HepG2 (cell line): ENCODE measurements at regions not wholly inside any gene's neighbourhood (a gene's known extent, or its start where the extent isn't known, plus 50 kb on each side); places are given as distances from the start of the nearest gene placed in this dataset.

Source experiments
- BCLAF1 ChIP-seq: fragments of 450-650 bp; IDR thresholded peaks from 2 replicates; pipeline ENCODE4 v1.6.1; 2017; ENCODE audit warnings: mild to moderate bottlenecking
- CREB1 ChIP-seq, 2 experiments: fragments of 450-650 bp in 1 of 2; IDR thresholded peaks; 2 replicates each; pipeline ENCODE4 v1.6.1; 2016 to 2017; ENCODE audit warnings: control low read depth in 1 of 2, mild to moderate bottlenecking in 1 of 2, missing compliant biosample characterization in 1 of 2, missing genetic modification characterization in 1 of 2
- E2F5 ChIP-seq: sonication (generic); formaldehyde crosslinking; conservative IDR thresholded peaks from 2 replicates; pipeline ENCODE4 v1.4.0; 2020; ENCODE audit warnings: missing genetic modification reagents
- FOSL2 ChIP-seq: sonication (generic); formaldehyde crosslinking; IDR thresholded peaks from 2 replicates; pipeline ENCODE4 v1.4.0; 2020; ENCODE audit warnings: missing genetic modification reagents
- MAFG ChIP-seq: sonication (generic); formaldehyde crosslinking; IDR thresholded peaks from 2 replicates; pipeline ENCODE4 v1.5.1; 2020; ENCODE audit warnings: mild to moderate bottlenecking, missing genetic modification reagents
- RFX5 ChIP-seq: IDR thresholded peaks from 2 replicates; pipeline ENCODE4 v1.6.1; 2011; ENCODE audit warnings: low read depth, low read length, improper control_type of control experiment
- RNF219 ChIP-seq: sonication (generic); formaldehyde crosslinking; IDR thresholded peaks from 2 replicates; pipeline ENCODE4 v1.5.0; 2020; ENCODE audit warnings: mild to moderate bottlenecking, missing genetic modification reagents
- SIN3A ChIP-seq: IDR thresholded peaks from 2 replicates; pipeline ENCODE4 v1.6.1; 2011; ENCODE audit warnings: low read depth, mild to moderate bottlenecking, control low read depth, low read length, borderline replicate concordance
- YY1 ChIP-seq: IDR thresholded peaks from 2 replicates; pipeline ENCODE4 v1.6.1; 2011; ENCODE audit warnings: low read length, low read depth, moderate library complexity, mild to moderate bottlenecking; ENCODE audit not compliant: insufficient read depth, insufficient replicate concordance
- ZNF3 ChIP-seq: IDR thresholded peaks from 2 replicates; pipeline ENCODE4 v1.7.0; 2017; ENCODE audit warnings: inconsistent platforms
- ZNF770 ChIP-seq: sonication (generic); formaldehyde crosslinking; IDR thresholded peaks from 2 replicates; pipeline ENCODE4 v1.5.0; 2020; ENCODE audit warnings: mild to moderate bottlenecking, missing genetic modification reagents

GRCh38 chr3:82883072-82883471 lies 1121.6 kb upstream of the GBE1 start:
- no peak for TF ChIP-seq RNF219 (CRISPR knock-in tag)
- no peak for TF ChIP-seq CREB1 (IDR thresholded peaks at IDR 0.05)
- TF ChIP-seq CREB1 (CRISPR knock-in tag; IDR thresholded peaks at IDR 0.05), result no peak
- no peak for TF ChIP-seq YY1
- TF ChIP-seq MAFG (CRISPR knock-in tag), result no peak
- no peak for TF ChIP-seq ZNF770 (CRISPR knock-in tag)
- no peak for TF ChIP-seq FOSL2
- no peak for TF ChIP-seq SIN3A
- no peak for TF ChIP-seq BCLAF1
- no peak for TF ChIP-seq E2F5
- no peak for TF ChIP-seq ZNF3 (CRISPR knock-in tag)
- TF ChIP-seq RFX5, result no peak
